Pancreas (tissue), 10 donors: ENCODE measurements at regions not wholly inside any gene's neighbourhood (a gene's known extent, or its start where the extent isn't known, plus 50 kb on each side); places are given as distances from the start of the nearest gene placed in this dataset.
A peak's percentile ranks its signal among the peaks of the same experiment; 100 is the strongest.

ENCODE experiments used
- ATAC-seq, 4 donors: fragments of 200-7000 bp; cut with Tn5 transposase; one replicate each; pipeline versions ENCODE4 v1.8.0 to v1.9.1; 2020; ENCODE audit warnings: mild to moderate bottlenecking in 4 of 4, moderate library complexity in 4 of 4
- DNase-seq, 6 donors: peaks; one replicate each; pipeline ENCODE4 v3.0.0-alpha.2; 2020
- FAIRE-seq: peaks from 2 replicates; lab custom pipeline; 2012; peaks lifted over from hg19 to GRCh38; lab: Jason Lieb, UNC
- H3K27ac ChIP-seq, 4 donors: fragments of 200-600 bp; sonication (generic); 1 replicate in 3 of 4; 2 replicates in 1 of 4; pipeline versions ENCODE4 v1.5.0 to v1.8.0; 2020
- H3K27me3 ChIP-seq, 4 donors: fragments of 200-600 bp; one replicate each; pipeline ENCODE4 v1.8.0; 2021
- H3K36me3 ChIP-seq, 3 donors: fragments of 200-600 bp; sonication (generic) in 1 of 3; one replicate each; pipeline versions ENCODE4 v1.5.0 to v1.8.0; 2020 to 2021
- H3K4me1 ChIP-seq, 3 donors: fragments of 200-600 bp; one replicate each; pipeline ENCODE4 v1.8.0; 2021
- H3K4me3 ChIP-seq, 4 donors: fragments of 200-600 bp; sonication (generic) in 2 of 4; one replicate each; pipeline versions ENCODE4 v1.5.0 to v1.8.0; 2020 to 2021
- H3K9me3 ChIP-seq, 4 donors: fragments of 200-600 bp; one replicate each; pipeline ENCODE4 v1.8.0; 2021
- WGBS, 2 donors: extraction: QIAGEN DNeasy Blood & Tissue Kit; methylation state at CpG; one replicate each; pipeline ENCODE4 v1.1.7; 2013; 5-methylcytosine and 5-hydroxymethylcytosine counted together
- intact Hi-C, 3 donors: fragments of 100-400 bp; cut with DNase I; formaldehyde crosslinking; loops; one replicate each; pipeline versions ENCODE4 v1.11.1 to v1.14.2; 2022
- TF ChIP-seq, protein P1 (sequence below), 4 donors: fragments of 200-600 bp; sonication (generic) in 3 of 4; IDR thresholded peaks; one replicate each; pipeline versions ENCODE4 v1.5.0 to v1.8.0; 2021; ENCODE audit warnings: antibody characterized with exemption in 4 of 4
- donor health status: healthy with polysubstance abuse.
- donor health status: DM: no; HTN: no; CAD: no; lungs with moderate emphysema.
- donor health status: DM: no; HTN: no; CAD: no.
- donor health status: control.
- donor health status: control.
- donor health status: Bipolar disorder and iron deficiency.
- donor health status: DM: yes; HTN: yes; CAD: no.
- donor health status: DM: no; HTN: no; CAD: no.
- donor health status: DM: no; HTN: no; CAD: no.
- donor health status: DM: yes; HTN: yes; CAD: no.

DNA sequence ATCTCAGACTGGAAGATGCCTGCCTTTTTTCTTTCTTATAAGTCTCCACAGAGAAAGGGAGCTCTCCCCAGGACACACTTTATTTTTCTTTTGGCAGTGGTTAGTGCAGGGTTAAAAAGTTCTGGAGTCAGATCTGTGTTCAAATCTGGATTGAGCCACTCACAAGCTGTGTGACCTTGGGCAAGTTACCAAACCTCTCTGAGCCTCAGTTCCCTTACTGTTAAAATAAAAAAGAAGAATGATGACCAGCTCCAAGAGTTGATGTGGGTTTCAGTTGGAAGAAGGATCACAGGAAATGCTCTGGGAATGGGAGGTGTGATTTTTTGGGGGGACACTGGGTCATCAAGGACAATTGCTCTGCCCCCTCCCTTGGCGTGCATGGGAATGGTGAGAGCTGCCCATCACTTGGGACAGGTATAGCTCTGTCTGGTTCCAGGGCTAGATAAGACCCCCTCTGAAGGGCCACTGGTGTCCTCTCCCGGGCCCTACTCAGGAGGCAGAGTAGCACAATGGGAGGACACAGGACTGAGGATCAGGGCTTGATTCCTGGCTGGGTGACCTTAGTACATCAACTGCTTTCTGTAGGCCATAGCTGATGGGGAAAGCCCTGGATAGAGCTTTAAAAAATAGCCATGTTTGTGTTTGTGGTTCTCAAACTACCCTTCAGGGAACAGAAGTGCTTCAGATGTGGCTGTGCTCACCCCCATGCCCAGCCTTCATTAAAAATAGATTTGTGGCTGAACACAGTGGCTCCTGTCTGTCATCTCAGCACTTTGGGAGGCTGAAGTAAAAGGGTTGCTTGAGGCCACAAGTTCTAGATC, 228.3 kb downstream of the MIAT start:
- TF ChIP-seq, protein P1, sequence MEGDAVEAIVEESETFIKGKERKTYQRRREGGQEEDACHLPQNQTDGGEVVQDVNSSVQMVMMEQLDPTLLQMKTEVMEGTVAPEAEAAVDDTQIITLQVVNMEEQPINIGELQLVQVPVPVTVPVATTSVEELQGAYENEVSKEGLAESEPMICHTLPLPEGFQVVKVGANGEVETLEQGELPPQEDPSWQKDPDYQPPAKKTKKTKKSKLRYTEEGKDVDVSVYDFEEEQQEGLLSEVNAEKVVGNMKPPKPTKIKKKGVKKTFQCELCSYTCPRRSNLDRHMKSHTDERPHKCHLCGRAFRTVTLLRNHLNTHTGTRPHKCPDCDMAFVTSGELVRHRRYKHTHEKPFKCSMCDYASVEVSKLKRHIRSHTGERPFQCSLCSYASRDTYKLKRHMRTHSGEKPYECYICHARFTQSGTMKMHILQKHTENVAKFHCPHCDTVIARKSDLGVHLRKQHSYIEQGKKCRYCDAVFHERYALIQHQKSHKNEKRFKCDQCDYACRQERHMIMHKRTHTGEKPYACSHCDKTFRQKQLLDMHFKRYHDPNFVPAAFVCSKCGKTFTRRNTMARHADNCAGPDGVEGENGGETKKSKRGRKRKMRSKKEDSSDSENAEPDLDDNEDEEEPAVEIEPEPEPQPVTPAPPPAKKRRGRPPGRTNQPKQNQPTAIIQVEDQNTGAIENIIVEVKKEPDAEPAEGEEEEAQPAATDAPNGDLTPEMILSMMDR (IDR thresholded peaks at IDR 0.05): no peak
- no peaks in the 10 kb centered on the region for H3K36me3 ChIP-seq
- no peak overlapping the region for H3K27ac ChIP-seq
- H3K4me3 ChIP-seq: no peak overlapping the region
- intact Hi-C loops: no loop called here
- no peaks in the 10 kb centered on the region for H3K4me1 ChIP-seq
- WGBS, 2 donors: 47 to 71% methylated on average over 2 of the region's 2 CpGs
- H3K9me3 ChIP-seq: no peaks in the 10 kb centered on the region
- no peak for DNase-seq
- no peak for ATAC-seq
- no peaks in the 10 kb centered on the region for H3K27me3 ChIP-seq
- no peak for FAIRE-seq

DNA sequence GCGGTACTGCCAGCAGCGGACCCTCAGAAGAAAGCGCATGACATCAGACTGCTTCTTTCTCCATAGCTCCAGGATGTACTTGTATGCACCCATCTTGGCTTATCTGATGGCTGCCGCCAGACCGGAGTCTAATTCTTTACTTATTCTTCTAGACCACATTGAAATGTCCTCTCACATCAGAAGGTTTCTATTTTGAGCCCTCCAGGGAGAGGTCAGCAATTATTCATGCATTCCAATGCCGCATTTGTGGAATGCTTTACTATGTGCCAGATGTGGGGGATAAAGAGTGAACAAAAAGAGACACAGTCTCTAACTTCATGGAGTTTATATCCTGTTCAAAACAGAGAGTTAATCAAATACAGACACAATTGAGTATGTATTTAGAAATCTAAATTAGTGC, 230.1 kb downstream of the MIAT start:
- no peak overlapping the region for H3K27ac ChIP-seq
- no peak for FAIRE-seq
- intact Hi-C loops: no loop called here

DNA sequence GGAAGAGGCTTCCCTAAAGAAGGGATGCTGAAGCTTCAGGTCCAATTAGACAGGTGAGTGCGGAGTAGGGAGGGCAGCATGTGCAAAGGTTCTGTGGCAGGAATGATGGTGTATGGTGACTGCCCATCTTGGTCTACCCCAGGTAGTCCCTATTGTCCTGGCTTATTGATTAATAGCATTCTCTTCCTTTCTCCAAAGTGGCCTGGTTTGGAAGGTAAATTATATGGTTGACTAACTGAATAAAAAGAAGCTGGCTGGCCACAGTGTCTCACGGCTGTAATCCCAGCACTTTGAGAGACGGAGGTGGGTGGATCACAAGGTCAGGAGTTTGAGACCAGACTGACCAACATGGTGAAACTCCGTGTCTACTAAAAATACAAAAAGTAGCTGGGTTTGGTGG, 230.5 kb downstream of the MIAT start:
- H3K4me1 ChIP-seq: peaks cover 0 to 8% (median 7%) of the 10 kb centered on the region in 3 donors
- no peak for ATAC-seq
- H3K36me3 ChIP-seq: no peaks in the 10 kb centered on the region
- intact Hi-C loops: no loop called here
- no peaks in the 10 kb centered on the region for H3K27me3 ChIP-seq
- no peaks in the 10 kb centered on the region for H3K9me3 ChIP-seq
- no peak for DNase-seq
- no peak for FAIRE-seq
- H3K4me3 ChIP-seq: no peak overlapping the region
- no peak overlapping the region for H3K27ac ChIP-seq
- WGBS, 2 donors: 67 to 80% methylated on average over 4 of the region's 4 CpGs
- TF ChIP-seq, protein P1 (IDR thresholded peaks at IDR 0.05): no peak

More for the DNA sequence above, 230.1 kb downstream of the MIAT start:
- TF ChIP-seq, protein P1 (IDR thresholded peaks at IDR 0.05): no peak
- DNase-seq: no peak
- H3K36me3 ChIP-seq: no peaks in the 10 kb centered on the region
- peaks cover 0 to 3% (median 3%) of the 10 kb centered on the region in 3 donors for H3K4me1 ChIP-seq
- H3K27me3 ChIP-seq: no peaks in the 10 kb centered on the region
- H3K9me3 ChIP-seq: no peaks in the 10 kb centered on the region
- WGBS, 2 donors: 74 to 78% methylated on average over 6 of the region's 6 CpGs
- ATAC-seq: peak in 2 of 4 donors; percentile 36 to 40
- H3K4me3 ChIP-seq: no peak overlapping the region

DNA sequence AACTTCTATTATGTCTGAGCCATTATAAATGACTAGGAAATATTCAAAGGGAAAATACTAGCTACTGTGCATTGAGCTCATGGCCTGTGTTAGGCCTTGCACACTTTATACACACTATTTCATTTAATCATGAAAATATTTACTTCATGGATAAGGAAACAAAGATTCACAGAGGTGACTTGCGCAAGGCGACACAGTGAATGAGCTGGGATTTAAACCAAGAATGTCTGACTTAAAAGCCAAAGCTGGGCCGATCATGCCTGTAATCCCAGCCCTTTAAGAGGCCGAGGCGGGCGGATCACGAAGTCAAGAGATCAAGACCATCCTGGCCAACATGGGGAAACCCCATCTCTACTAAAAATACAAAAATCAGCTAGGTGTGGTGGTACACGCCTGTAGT, 231.5 kb downstream of the MIAT start:
- H3K4me1 ChIP-seq: peaks cover 0 to 14% (median 8%) of the 10 kb centered on the region in 3 donors
- ATAC-seq (no peak), DNase-seq (no peak), FAIRE-seq (no peak)
- H3K36me3 ChIP-seq: no peaks in the 10 kb centered on the region
- H3K27me3 ChIP-seq: no peaks in the 10 kb centered on the region
- H3K4me3 ChIP-seq: no peak overlapping the region
- H3K9me3 ChIP-seq: no peaks in the 10 kb centered on the region
- whole genome bisulfite sequencing, 2 donors: 89 to 96% methylated on average over 8 of the region's 8 CpGs
- intact Hi-C loops: no loop called here
- TF ChIP-seq, protein P1 (IDR thresholded peaks at IDR 0.05): no peak
- H3K27ac ChIP-seq: no peak overlapping the region

GRCh38 chr22:26889802-26890201, 232.4 kb downstream of the MIAT start:
- Histone ChIP-seq H3K4me3 (no peak overlapping the region), H3K4me1 (peaks cover 0 to 23% (median 13%) of the 10 kb centered on the region in 3 donors), H3K9me3 (no peaks in the 10 kb centered on the region), H3K27me3 (no peaks in the 10 kb centered on the region), H3K27ac (no peak overlapping the region), H3K36me3 (no peaks in the 10 kb centered on the region)
- no peak for FAIRE-seq
- intact Hi-C loops: no loop called here
- TF ChIP-seq, protein P1 (IDR thresholded peaks at IDR 0.05): no peak
- DNase-seq: no peak
- ATAC-seq: no peak
- 89 to 94% methylated on average over 7 of the region's 7 CpGs for WGBS, 2 donors
